ENCODE measurements at regions not wholly inside any gene's neighbourhood (a gene's known extent, or its start where the extent isn't known, plus 50 kb on each side); places are given as distances from the start of the nearest gene placed in this dataset.

DNA sequence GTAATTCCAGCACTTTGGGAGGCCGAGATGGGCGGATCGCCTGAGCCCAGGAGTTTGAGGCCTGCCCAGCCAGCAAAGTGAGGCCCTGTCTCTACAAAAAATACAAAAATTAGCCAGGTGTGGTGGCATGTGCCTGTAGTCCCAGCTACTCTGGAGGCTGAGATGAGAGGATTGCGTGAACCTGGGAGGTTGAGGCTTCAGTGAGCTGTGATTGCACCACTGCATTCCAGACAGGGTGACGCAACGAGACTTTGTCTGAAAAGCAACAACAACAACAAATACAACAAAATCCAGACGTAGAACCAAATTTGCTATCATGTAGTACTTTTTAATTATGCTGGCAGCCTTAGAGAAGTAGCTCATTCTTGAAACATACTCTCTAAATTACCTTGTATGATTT is 277.1 kb downstream of the KLF5 start:
- no peak overlapping the region for H3K27ac ChIP-seq (ENCODE audit: low read length)
- 87% methylated on average over 3 of the region's 7 CpGs for WGBS (ENCODE audit: insufficient coverage)

DNA sequence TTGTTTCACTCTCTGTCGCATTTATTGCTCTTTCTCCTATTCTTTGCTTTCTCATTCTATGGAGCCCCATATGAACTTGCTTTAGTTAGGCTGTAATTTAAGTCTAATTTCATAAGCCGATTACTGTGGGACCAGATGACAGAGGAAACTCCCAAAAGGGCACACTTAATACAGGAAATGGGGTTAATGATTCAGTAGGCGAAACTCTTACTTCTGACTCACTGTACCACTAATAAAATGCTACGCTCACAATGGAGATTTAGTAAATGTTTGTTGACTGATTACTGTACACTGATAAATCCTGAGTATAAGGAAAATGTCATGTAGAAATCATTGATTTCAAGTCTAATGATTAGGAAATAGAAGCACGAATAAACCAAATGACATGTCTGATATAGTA is 276.4 kb downstream of the KLF5 start:
- no peak overlapping the region for H3K4me3 ChIP-seq (ENCODE audit: low read length)
- WGBS (ENCODE audit: insufficient coverage), result no CpG with 5 or more reads among the region's 5 CpGs
- DNase-seq, result no peak
- H3K4me1 ChIP-seq (ENCODE audit: control insufficient read depth, insufficient read depth, low read length), result no peaks in the 10 kb centered on the region
- no peaks in the 10 kb centered on the region for H3K36me3 ChIP-seq (ENCODE audit: control insufficient read depth, insufficient read depth, low read length)
- H3K27ac ChIP-seq (ENCODE audit: low read length), result no peak overlapping the region
- no peaks in the 10 kb centered on the region for H3K9me3 ChIP-seq (replicated peaks; ENCODE audit: control insufficient read depth, low read depth, low read length)
- H3K27me3 ChIP-seq (ENCODE audit: control insufficient read depth, insufficient read depth, low read length), result no peaks in the 10 kb centered on the region

More for the DNA sequence above, 277.1 kb downstream of the KLF5 start:
- no peaks in the 10 kb centered on the region for H3K27me3 ChIP-seq (ENCODE audit: control insufficient read depth, insufficient read depth, low read length)
- H3K4me1 ChIP-seq (ENCODE audit: control insufficient read depth, insufficient read depth, low read length), result no peaks in the 10 kb centered on the region
- H3K4me3 ChIP-seq (ENCODE audit: low read length), result no peak overlapping the region
- no peaks in the 10 kb centered on the region for H3K36me3 ChIP-seq (ENCODE audit: control insufficient read depth, insufficient read depth, low read length)
- no peaks in the 10 kb centered on the region for H3K9me3 ChIP-seq (replicated peaks; ENCODE audit: control insufficient read depth, low read depth, low read length)
- DNase-seq, result no peak

DNA sequence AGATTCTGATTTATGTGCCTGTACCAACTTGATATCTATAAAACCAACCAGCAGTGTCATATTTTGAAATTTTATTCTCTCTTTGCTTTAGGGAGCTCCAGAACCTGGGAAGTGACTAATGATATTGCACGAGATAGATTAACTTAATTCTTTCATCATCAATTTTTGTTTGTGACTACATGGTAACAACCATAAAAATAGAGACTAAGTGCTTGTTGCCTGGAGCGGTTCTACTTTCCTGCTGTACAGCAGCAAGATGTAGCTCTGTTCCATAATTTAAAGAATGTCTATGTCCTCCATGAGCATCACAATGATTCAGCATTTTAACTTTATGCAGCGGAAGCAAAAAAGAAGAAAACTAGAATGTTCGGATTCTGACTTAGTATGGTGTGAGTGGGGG is 275.6 kb downstream of the KLF5 start:
- Histone ChIP-seq H3K27me3 (ENCODE audit: control insufficient read depth, insufficient read depth, low read length) (no peaks in the 10 kb centered on the region), H3K4me3 (ENCODE audit: low read length) (no peak overlapping the region), H3K36me3 (ENCODE audit: control insufficient read depth, insufficient read depth, low read length) (no peaks in the 10 kb centered on the region), H3K4me1 (ENCODE audit: control insufficient read depth, insufficient read depth, low read length) (no peaks in the 10 kb centered on the region), H3K9me3 (replicated peaks; ENCODE audit: control insufficient read depth, low read depth, low read length) (no peaks in the 10 kb centered on the region), H3K27ac (ENCODE audit: low read length) (no peak overlapping the region)
- WGBS (ENCODE audit: insufficient coverage), result no CpG with 5 or more reads among the region's 4 CpGs
- DNase-seq, result no peak

DNA sequence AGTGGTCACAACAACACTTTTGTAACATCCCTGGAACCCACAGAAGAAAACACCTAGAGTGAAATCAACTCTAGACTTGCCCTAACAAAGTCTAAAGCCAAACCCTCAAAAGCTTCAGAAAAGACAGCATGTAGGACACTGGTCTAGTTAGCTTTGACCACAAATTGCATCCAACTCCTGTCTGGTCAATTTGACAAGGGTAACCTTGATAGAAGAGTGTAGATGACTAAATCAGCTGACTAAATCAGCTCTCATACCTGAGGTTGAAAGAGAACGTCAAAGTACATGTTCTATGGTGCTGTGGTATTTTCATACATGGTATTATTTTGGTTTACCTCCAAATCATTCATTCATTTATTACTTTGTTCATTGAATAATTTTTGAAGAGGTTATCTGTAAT is 272.8 kb downstream of the KLF5 start:
- Histone ChIP-seq H3K27ac (ENCODE audit: low read length) (no peak overlapping the region), H3K4me3 (ENCODE audit: low read length) (no peak overlapping the region), H3K27me3 (ENCODE audit: control insufficient read depth, insufficient read depth, low read length) (no peaks in the 10 kb centered on the region), H3K36me3 (ENCODE audit: control insufficient read depth, insufficient read depth, low read length) (no peaks in the 10 kb centered on the region), H3K9me3 (replicated peaks; ENCODE audit: control insufficient read depth, low read depth, low read length) (no peaks in the 10 kb centered on the region), H3K4me1 (ENCODE audit: control insufficient read depth, insufficient read depth, low read length) (no peaks in the 10 kb centered on the region)
- DNase-seq, result no peak
- WGBS (ENCODE audit: insufficient coverage), result no CpG with 5 or more reads among the region's 1 CpG

DNA sequence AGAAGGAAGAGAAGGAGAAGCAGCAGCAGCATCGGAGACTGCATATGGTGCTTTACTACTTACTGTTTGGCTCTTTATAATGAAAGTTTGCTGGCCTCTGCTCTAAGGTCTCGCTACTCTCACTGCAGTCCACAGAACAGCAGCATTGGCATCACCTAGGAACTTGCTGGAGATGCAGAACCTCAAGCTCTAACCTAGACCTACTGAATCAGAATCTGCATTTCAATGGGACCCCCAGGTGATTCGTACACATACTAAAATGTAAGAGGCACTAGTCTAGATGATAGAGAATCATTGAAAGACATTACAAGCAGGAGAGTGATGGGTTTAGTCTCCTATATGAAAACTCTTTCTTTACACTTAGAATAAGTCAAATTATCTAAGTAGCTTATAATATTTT is 270.6 kb downstream of the KLF5 start:
- Histone ChIP-seq H3K36me3 (ENCODE audit: control insufficient read depth, insufficient read depth, low read length) (no peaks in the 10 kb centered on the region), H3K4me1 (ENCODE audit: control insufficient read depth, insufficient read depth, low read length) (peaks cover 4% of the 10 kb centered on the region), H3K9me3 (replicated peaks; ENCODE audit: control insufficient read depth, low read depth, low read length) (no peaks in the 10 kb centered on the region), H3K27me3 (ENCODE audit: control insufficient read depth, insufficient read depth, low read length) (no peaks in the 10 kb centered on the region), H3K4me3 (ENCODE audit: low read length) (no peak overlapping the region), H3K27ac (ENCODE audit: low read length) (no peak overlapping the region)
- WGBS (ENCODE audit: insufficient coverage), result 100% methylated on average over 1 of the region's 3 CpGs
- no peak for DNase-seq

DNA sequence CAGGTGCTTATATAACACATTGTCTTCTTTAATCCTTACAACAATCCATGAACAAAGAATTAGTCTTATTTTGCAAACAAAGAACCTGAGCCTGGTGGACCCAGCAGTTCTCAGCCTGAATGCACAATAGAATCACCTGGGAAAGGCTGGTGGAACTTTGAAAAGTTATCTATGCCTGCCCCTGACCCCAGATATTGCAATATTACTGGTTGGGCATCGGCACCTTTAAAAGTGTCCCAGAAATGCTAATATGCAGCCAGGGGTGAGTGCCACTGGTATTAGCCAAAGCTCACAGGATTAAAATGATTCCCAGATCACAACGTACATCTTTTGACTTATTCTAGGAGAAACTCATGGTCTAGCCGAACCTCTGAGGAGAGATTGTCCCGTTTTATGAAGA is 268.8 kb downstream of the KLF5 start:
- Histone ChIP-seq H3K9me3 (replicated peaks; ENCODE audit: control insufficient read depth, low read depth, low read length) (no peaks in the 10 kb centered on the region), H3K36me3 (ENCODE audit: control insufficient read depth, insufficient read depth, low read length) (no peaks in the 10 kb centered on the region), H3K27me3 (ENCODE audit: control insufficient read depth, insufficient read depth, low read length) (no peaks in the 10 kb centered on the region), H3K4me3 (ENCODE audit: low read length) (no peak overlapping the region), H3K27ac (ENCODE audit: low read length) (no peak overlapping the region), H3K4me1 (ENCODE audit: control insufficient read depth, insufficient read depth, low read length) (peaks cover 4% of the 10 kb centered on the region)
- WGBS (ENCODE audit: insufficient coverage), result 74% methylated on average over 2 of the region's 4 CpGs
- DNase-seq, result no peak

DNA sequence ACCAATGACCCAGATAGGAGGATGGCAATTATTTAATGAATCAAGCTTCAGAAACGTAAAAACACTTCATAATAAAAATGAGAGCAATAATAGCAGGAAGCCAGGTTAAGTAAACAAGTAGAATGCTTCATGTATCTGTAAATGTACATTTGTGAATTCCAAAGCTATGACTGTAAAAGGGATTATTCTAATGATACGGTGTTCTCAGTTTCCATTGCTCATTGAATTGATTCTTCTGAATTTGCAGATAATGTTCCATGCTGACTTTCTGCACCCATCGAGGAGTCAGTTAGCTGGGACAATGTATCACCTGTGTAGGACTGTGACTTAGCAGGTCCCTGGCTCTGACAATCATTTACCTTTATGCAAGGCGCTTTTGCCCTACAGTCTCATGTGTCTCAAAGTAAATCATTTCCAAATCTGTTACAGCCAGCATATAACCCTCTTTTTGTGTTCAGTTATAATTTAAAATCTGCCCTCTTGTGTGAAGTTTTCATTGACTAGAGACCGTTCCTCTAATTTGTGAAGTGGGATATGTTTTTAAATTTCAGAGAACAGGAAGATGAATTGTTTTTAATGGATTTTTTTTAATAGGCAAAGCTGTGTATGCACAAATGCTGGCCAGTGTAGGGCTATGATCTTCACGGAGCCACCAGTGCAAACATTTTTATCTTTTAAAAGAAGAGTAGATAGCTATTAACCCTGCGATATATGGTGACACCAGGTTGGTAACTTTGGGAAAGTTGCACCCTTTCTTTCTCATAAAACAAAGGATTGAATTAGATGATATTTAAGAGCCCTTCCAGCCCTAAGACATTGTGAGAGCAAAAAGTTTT is 267.1 kb downstream of the KLF5 start:
- Histone ChIP-seq H3K9me3 (replicated peaks; ENCODE audit: control insufficient read depth, low read depth, low read length) (no peaks in the 10 kb centered on the region), H3K4me3 (ENCODE audit: low read length) (no peak overlapping the region), H3K27me3 (ENCODE audit: control insufficient read depth, insufficient read depth, low read length) (no peaks in the 10 kb centered on the region), H3K36me3 (ENCODE audit: control insufficient read depth, insufficient read depth, low read length) (no peaks in the 10 kb centered on the region), H3K4me1 (ENCODE audit: control insufficient read depth, insufficient read depth, low read length) (peaks cover 4% of the 10 kb centered on the region), H3K27ac (ENCODE audit: low read length) (no peak overlapping the region)
- DNase-seq, result peak; percentile 8
- WGBS (ENCODE audit: insufficient coverage), result 20% methylated on average over 1 of the region's 7 CpGs

DNA sequence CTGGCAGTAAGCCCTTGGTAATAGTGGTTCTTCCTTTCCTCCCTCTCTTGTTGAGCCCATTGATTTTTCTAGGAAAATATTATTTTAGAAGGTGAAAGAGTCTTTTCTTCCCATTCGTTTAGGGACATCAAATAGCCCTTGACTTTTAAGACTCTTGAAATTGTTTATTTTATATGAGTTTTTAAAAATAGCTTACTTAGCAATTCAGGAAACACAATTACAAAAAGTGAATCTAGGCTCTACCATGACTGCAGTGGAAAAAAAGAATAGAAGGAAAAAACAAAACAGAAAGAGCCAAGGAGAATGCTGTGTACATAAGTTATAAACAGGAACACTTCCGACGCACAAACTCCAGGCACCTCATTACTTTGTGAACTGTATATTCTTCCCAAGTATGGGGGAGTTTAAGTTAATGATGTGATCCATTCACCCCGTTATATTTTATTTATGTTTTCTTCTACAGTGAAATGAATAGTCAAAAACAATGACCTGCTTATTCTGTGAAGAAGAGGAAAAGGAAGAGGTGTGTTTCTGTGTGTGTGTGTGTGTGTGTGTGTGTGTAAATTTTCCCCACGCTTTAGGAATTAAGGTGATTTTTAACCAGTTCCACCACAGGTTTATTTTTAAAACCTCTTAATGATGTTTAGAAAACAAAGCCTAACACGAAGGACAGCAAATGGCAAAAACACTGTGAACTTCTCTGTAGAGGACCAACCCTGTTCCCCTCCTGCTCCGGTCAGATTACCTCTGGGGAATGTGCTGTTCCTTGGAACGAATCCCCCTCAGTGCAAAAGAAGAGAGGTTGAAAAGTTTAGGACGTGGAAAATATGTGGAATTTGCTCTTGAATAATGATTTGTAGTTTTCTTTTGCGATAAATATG is 266.3 kb downstream of the KLF5 start:
- Histone ChIP-seq H3K4me3 (ENCODE audit: low read length) (no peak overlapping the region), H3K4me1 (ENCODE audit: control insufficient read depth, insufficient read depth, low read length) (peaks cover 4% of the 10 kb centered on the region), H3K36me3 (ENCODE audit: control insufficient read depth, insufficient read depth, low read length) (no peaks in the 10 kb centered on the region), H3K27me3 (ENCODE audit: control insufficient read depth, insufficient read depth, low read length) (no peaks in the 10 kb centered on the region), H3K27ac (ENCODE audit: low read length) (no peak overlapping the region), H3K9me3 (replicated peaks; ENCODE audit: control insufficient read depth, low read depth, low read length) (no peaks in the 10 kb centered on the region)
- peak; percentile 54 for DNase-seq
- WGBS (ENCODE audit: insufficient coverage), result no CpG with 5 or more reads among the region's 10 CpGs

DNA sequence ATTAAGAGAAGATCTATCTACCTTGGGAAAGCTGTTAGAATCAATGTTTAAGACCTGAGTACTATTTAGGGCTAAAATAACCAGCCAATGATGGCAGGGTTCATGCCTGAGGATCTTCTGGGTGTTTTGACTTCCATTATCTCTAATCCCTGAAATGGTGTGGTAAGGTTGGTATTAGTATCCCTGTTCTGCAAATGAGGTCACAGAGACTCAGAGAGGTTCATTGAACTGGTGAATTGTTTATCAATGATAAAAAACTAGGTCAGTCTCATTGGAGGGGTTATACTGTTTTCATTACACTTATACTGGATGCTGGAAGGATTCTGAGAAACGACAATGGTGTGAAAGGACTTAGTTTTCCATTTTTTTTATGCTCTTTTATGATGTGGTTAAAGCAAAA is 264.8 kb downstream of the KLF5 start:
- DNase-seq, result no peak
- no peak overlapping the region for H3K27ac ChIP-seq (ENCODE audit: low read length)
- H3K36me3 ChIP-seq (ENCODE audit: control insufficient read depth, insufficient read depth, low read length), result no peaks in the 10 kb centered on the region
- peaks cover 4% of the 10 kb centered on the region for H3K4me1 ChIP-seq (ENCODE audit: control insufficient read depth, insufficient read depth, low read length)
- H3K27me3 ChIP-seq (ENCODE audit: control insufficient read depth, insufficient read depth, low read length), result no peaks in the 10 kb centered on the region
- H3K9me3 ChIP-seq (replicated peaks; ENCODE audit: control insufficient read depth, low read depth, low read length), result no peaks in the 10 kb centered on the region
- no CpG with 5 or more reads among the region's 1 CpG for WGBS (ENCODE audit: insufficient coverage)
- no peak overlapping the region for H3K4me3 ChIP-seq (ENCODE audit: low read length)

DNA sequence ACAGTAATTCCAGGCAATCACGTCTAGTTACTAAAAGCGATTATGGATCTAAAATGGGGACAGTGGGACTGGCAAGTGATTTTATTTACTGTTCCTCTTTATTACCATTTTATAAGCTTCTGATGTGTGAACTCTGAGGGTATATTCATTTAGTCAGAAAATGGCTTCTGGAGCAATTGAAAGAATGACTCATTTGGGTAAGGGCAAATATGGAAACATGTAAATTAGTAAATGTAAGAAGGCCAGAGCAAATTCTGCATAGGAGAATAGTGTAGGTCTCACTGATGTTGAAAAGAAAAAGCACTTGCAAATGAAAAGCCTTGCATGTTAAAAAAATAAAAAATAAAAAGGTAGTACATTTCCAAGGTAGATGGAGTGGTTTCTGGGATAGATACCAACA is 262.2 kb downstream of the KLF5 start:
- Histone ChIP-seq H3K9me3 (replicated peaks; ENCODE audit: control insufficient read depth, low read depth, low read length) (no peaks in the 10 kb centered on the region), H3K36me3 (ENCODE audit: control insufficient read depth, insufficient read depth, low read length) (no peaks in the 10 kb centered on the region), H3K4me1 (ENCODE audit: control insufficient read depth, insufficient read depth, low read length) (peaks cover 4% of the 10 kb centered on the region), H3K4me3 (ENCODE audit: low read length) (no peak overlapping the region), H3K27ac (ENCODE audit: low read length) (no peak overlapping the region), H3K27me3 (ENCODE audit: control insufficient read depth, insufficient read depth, low read length) (no peaks in the 10 kb centered on the region)
- no peak for DNase-seq
- no CpG with 5 or more reads among the region's 2 CpGs for WGBS (ENCODE audit: insufficient coverage)

Measured in muscle of leg (tissue), 3 donors.